Choroid plexus epithelial cell (primary cell): ENCODE measurements at regions not wholly inside any gene's neighbourhood (a gene's known extent, or its start where the extent isn't known, plus 50 kb on each side); places are given as distances from the start of the nearest gene placed in this dataset.
"Not testable (repeated sequence)": the region's sequence is repeated elsewhere in the genome, so short reads cannot be mapped to it uniquely, and the experiment has no call there.

ENCODE experiments used
- DNase-seq: peaks from one replicate; pipeline ENCODE4 v3.0.0-alpha.2; 2010; ENCODE audit warnings: low read depth
- H3K4me3 ChIP-seq: 2 replicates; pipeline ENCODE4 v1.5.1; 2011; ENCODE audit warnings: low read depth, mild to moderate bottlenecking, control low read depth, low read length, moderate library complexity
- CTCF ChIP-seq: conservative IDR thresholded peaks from 2 replicates; pipeline ENCODE4 v1.5.1; 2011; ENCODE audit warnings: low read depth, mild to moderate bottlenecking, control low read depth, inconsistent platforms, low read length, moderate library complexity

GRCh38 chr11:116051494-116051893, 547.3 kb upstream of the CADM1 start:
- DNase-seq, result no peak
- no peak for TF ChIP-seq CTCF
- no peak overlapping the region for H3K4me3 ChIP-seq

DNA sequence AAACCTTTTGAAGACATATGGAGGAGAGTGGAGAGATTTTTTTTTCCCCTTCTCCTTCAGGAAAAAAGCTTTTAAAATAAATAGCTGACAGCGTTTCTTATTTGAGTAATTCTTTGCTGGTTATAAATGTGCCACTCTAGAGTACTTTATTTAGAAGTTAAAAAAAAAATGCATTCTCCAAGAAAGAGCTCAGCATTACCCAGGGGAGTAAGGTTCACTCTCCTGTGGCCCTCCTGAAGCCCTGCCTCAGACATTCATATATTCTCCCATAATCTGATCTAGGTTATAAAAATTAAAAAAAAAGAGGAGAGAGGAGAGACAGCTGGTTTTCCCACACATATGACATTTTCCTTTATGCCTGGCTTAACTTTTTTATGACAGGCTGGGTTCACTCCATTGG, 545.2 kb upstream of the CADM1 start:
- no peak for DNase-seq
- no peak overlapping the region for H3K4me3 ChIP-seq
- TF ChIP-seq CTCF, result no peak

GRCh38 chr11:116046127-116046526, 541.9 kb upstream of the CADM1 start:
- H3K4me3 ChIP-seq, result no peak overlapping the region
- TF ChIP-seq CTCF, result no peak
- no peak for DNase-seq

GRCh38 chr11:116044941-116045340, 540.7 kb upstream of the CADM1 start:
- DNase-seq, result no peak
- no peak for TF ChIP-seq CTCF
- H3K4me3 ChIP-seq, result no peak overlapping the region

GRCh38 chr11:116044520-116044919, 540.3 kb upstream of the CADM1 start:
- no peak for DNase-seq
- no peak overlapping the region for H3K4me3 ChIP-seq
- TF ChIP-seq CTCF, result no peak

DNA sequence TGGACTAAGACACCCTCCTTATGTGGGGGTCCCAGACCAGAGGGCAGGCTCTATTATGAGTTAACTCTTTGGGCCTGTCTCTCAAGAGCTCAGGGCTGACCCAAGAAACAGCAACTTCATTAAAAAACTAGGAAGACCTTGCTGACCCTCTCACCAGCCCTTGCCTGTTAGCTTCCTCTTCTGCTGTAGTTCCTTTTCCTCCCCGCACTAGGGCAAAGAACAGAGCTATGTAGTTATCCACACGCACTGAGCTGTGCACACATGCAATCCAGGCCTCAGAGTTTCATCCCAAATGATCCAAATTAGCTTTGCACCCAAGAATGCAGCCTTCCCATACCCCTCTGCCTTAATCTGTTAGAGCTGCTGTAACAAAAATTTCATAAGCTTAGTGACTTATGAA, 539.6 kb upstream of the CADM1 start:
- TF ChIP-seq CTCF, result no peak
- DNase-seq, result no peak
- H3K4me3 ChIP-seq, result no peak overlapping the region

DNA sequence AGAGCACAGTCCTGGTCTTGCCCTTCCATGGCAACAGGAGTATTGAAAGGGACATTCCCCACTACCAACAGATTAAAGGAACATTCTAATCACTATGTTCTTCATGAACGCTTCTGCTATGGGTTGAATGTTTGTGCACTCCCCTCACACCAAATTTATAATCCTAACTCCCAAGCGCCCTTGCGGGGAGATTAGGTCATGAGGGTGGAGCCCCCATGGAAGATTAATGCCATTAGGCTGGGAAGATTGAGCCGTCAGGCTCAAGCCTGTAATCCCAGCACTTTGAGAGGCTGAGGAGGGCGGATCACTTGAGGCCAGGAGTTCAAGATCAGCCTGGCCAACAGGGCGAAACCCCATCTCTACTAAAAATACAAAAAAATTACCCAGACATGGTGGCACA, 538.8 kb upstream of the CADM1 start:
- H3K4me3 ChIP-seq, DNase-seq: not testable (repeated sequence)

- DNase-seq, result no peak
- H3K4me3 ChIP-seq, result no peak overlapping the region
- no peak for TF ChIP-seq CTCF
Observed at GRCh38 chr11:116042146-116042545, 537.9 kb upstream of the CADM1 start.
